ENCODE measurements at regions not wholly inside any gene's neighbourhood (a gene's known extent, or its start where the extent isn't known, plus 50 kb on each side); places are given as distances from the start of the nearest gene placed in this dataset.
A peak's percentile ranks its signal among the peaks of the same experiment; 100 is the strongest.

GRCh38 chr2:211027976-211028375 is 471.6 kb downstream of the CPS1 start:
- FAIRE-seq: no peak
- no peak for DNase-seq (ENCODE audit: insufficient read length, low spot score)
- TF ChIP-seq SPI1 (IDR thresholded peaks at IDR 0.05; ENCODE audit: low read depth, low read length) (no peak), TAF1 (IDR thresholded peaks at IDR 0.05; ENCODE audit: low read depth, low read length) (no peak), PAX5 (IDR thresholded peaks at IDR 0.05; ENCODE audit: insufficient read depth, low read length, severe bottlenecking) (no peak), POLR2AphosphoS5 (IDR thresholded peaks at IDR 0.05; ENCODE audit: low read depth, low read length) (no peak), POU2F2 (IDR thresholded peaks at IDR 0.05; ENCODE audit: low read depth, low read length) (no peak), POLR2A (IDR thresholded peaks at IDR 0.05; ENCODE audit: low read depth, low read length) (no peak)

GRCh38 chr2:211033765-211034164 is 477.4 kb downstream of the CPS1 start:
- DNase-seq (ENCODE audit: insufficient read length, low spot score) (no peak), FAIRE-seq (no peak)
- TF ChIP-seq POLR2A (IDR thresholded peaks at IDR 0.05; ENCODE audit: low read depth, low read length) (no peak), POLR2AphosphoS5 (IDR thresholded peaks at IDR 0.05; ENCODE audit: low read depth, low read length) (no peak), SPI1 (IDR thresholded peaks at IDR 0.05; ENCODE audit: low read depth, low read length) (no peak), POU2F2 (IDR thresholded peaks at IDR 0.05; ENCODE audit: low read depth, low read length) (no peak), PAX5 (IDR thresholded peaks at IDR 0.05; ENCODE audit: insufficient read depth, low read length, severe bottlenecking) (no peak), TAF1 (IDR thresholded peaks at IDR 0.05; ENCODE audit: low read depth, low read length) (no peak)

- FAIRE-seq (peak; percentile 68), DNase-seq (ENCODE audit: insufficient read length, low spot score) (no peak)
- TF ChIP-seq SPI1 (IDR thresholded peaks at IDR 0.05; ENCODE audit: low read depth, low read length) (no peak), POLR2AphosphoS5 (IDR thresholded peaks at IDR 0.05; ENCODE audit: low read depth, low read length) (no peak), TAF1 (IDR thresholded peaks at IDR 0.05; ENCODE audit: low read depth, low read length) (no peak), POU2F2 (IDR thresholded peaks at IDR 0.05; ENCODE audit: low read depth, low read length) (no peak), PAX5 (IDR thresholded peaks at IDR 0.05; ENCODE audit: insufficient read depth, low read length, severe bottlenecking) (no peak), POLR2A (IDR thresholded peaks at IDR 0.05; ENCODE audit: low read depth, low read length) (no peak)
These were observed 479.3 kb downstream of the CPS1 start for GRCh38 chr2:211035548-211036185.

GRCh38 chr2:211045025-211045424 is 488.6 kb downstream of the CPS1 start:
- TF ChIP-seq PAX5 (IDR thresholded peaks at IDR 0.05; ENCODE audit: insufficient read depth, low read length, severe bottlenecking): no peak
- no peak for TF ChIP-seq POLR2AphosphoS5 (IDR thresholded peaks at IDR 0.05; ENCODE audit: low read depth, low read length)
- no peak for TF ChIP-seq POU2F2 (IDR thresholded peaks at IDR 0.05; ENCODE audit: low read depth, low read length)
- no peak for TF ChIP-seq SPI1 (IDR thresholded peaks at IDR 0.05; ENCODE audit: low read depth, low read length)
- no peak for TF ChIP-seq POLR2A (IDR thresholded peaks at IDR 0.05; ENCODE audit: low read depth, low read length)
- no peak for TF ChIP-seq TAF1 (IDR thresholded peaks at IDR 0.05; ENCODE audit: low read depth, low read length)
- DNase-seq (ENCODE audit: insufficient read length, low spot score) (no peak), FAIRE-seq (no peak)

DNA sequence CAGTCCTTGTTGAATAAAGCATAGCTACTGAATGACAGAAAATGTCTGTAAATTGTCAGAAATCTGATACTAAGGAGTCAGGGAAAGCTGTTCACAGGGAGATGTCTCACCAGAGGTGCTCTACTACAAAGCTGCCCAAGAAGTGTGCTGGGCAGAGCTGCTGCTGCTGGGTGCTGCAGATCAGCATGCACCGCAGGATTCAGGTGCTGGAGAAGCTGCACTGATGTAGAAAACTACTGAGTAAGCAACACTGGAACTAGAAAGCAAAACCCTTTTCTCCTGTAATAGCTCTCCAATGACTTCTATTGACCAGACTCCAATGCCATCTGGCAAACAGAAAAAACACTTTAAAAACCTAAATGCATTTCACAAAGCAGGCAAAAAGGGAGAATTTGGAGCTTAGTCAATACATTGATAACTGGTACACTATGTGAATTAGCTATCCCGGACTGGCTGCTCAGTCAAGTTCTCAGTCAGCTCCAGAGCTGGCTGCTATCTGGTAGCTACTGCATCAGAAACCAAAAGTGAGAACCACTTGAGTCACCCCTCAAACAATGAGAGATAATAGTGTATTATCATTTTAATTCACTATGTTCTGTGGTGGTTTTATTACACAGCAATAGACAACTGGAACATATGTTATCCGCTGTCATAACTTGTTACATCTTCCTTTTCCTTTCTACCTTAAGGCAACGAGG is 493.1 kb downstream of the CPS1 start:
- FAIRE-seq (no peak), DNase-seq (ENCODE audit: insufficient read length, low spot score) (no peak)
- TF ChIP-seq PAX5 (IDR thresholded peaks at IDR 0.05; ENCODE audit: insufficient read depth, low read length, severe bottlenecking) (no peak), TAF1 (IDR thresholded peaks at IDR 0.05; ENCODE audit: low read depth, low read length) (no peak), POU2F2 (IDR thresholded peaks at IDR 0.05; ENCODE audit: low read depth, low read length) (no peak), POLR2A (IDR thresholded peaks at IDR 0.05; ENCODE audit: low read depth, low read length) (no peak), SPI1 (IDR thresholded peaks at IDR 0.05; ENCODE audit: low read depth, low read length) (no peak)

DNA sequence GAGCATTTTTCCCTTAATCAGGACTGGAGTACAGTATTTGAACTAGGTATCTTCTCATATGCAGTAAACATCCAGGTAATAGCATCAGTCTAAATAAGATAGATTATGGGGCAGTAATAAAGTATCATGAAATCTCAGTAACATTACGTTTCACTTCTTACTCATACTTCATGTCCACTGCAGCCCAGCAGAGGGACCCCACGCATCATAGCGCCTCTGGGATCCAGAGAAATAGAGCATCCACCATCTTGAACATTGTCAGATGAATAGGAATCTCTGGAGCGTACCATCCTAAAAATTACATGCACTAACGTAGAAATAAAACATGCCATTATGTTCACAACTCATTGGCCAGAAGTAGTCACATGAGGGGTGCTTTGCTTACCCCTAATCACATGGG is 499.0 kb downstream of the CPS1 start:
- TF ChIP-seq POU2F2 (IDR thresholded peaks at IDR 0.05; ENCODE audit: low read depth, low read length): no peak
- no peak for TF ChIP-seq POLR2A (IDR thresholded peaks at IDR 0.05; ENCODE audit: low read depth, low read length)
- no peak for TF ChIP-seq PAX5 (IDR thresholded peaks at IDR 0.05; ENCODE audit: insufficient read depth, low read length, severe bottlenecking)
- TF ChIP-seq TAF1 (IDR thresholded peaks at IDR 0.05; ENCODE audit: low read depth, low read length): no peak
- no peak for TF ChIP-seq POLR2AphosphoS5 (IDR thresholded peaks at IDR 0.05; ENCODE audit: low read depth, low read length)
- no peak for TF ChIP-seq SPI1 (IDR thresholded peaks at IDR 0.05; ENCODE audit: low read depth, low read length)
- FAIRE-seq: no peak
- DNase-seq (ENCODE audit: insufficient read length, low spot score): no peak

DNA sequence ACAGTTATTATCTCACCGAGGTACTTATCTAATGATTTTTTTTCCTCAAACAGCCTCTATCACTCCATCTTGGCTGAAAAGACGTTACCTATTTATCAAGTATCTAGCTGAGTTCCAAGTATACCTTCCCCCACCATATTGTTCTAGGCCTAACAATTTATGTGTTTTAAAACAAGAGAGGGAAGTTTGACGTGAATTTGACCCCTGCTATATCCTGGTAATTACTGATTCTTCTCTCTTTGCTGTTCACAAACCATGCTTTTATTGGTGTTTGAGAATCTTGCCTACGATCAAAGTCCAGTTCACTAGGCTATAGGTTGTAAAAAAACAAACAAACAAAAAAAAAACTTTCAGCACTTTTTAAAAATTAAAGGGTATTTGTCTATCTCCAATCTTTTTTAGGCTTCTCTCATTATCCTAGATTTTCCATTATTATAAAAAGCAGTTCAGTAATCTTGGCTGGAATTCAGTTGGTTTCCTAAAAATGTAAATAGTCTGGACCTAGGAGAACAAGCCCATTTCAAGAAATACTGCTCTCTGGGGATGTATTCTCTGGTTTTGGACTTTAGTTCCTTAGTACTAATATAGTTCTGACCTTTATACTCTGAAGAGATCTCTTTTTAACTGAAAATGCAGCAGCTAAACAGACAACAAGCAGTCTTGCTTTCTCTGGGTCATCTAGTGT is 505.4 kb downstream of the CPS1 start:
- DNase-seq (ENCODE audit: insufficient read length, low spot score) (no peak), FAIRE-seq (no peak)
- no peak for TF ChIP-seq POU2F2 (IDR thresholded peaks at IDR 0.05; ENCODE audit: low read depth, low read length)
- no peak for TF ChIP-seq SPI1 (IDR thresholded peaks at IDR 0.05; ENCODE audit: low read depth, low read length)
- TF ChIP-seq PAX5 (IDR thresholded peaks at IDR 0.05; ENCODE audit: insufficient read depth, low read length, severe bottlenecking): no peak
- TF ChIP-seq POLR2A (IDR thresholded peaks at IDR 0.05; ENCODE audit: low read depth, low read length): no peak
- TF ChIP-seq TAF1 (IDR thresholded peaks at IDR 0.05; ENCODE audit: low read depth, low read length): no peak
- TF ChIP-seq POLR2AphosphoS5 (IDR thresholded peaks at IDR 0.05; ENCODE audit: low read depth, low read length): no peak

- FAIRE-seq: no peak
- TF ChIP-seq POLR2A (IDR thresholded peaks at IDR 0.05; ENCODE audit: low read depth, low read length) (no peak), SPI1 (IDR thresholded peaks at IDR 0.05; ENCODE audit: low read depth, low read length) (no peak), POU2F2 (IDR thresholded peaks at IDR 0.05; ENCODE audit: low read depth, low read length) (no peak), PAX5 (IDR thresholded peaks at IDR 0.05; ENCODE audit: insufficient read depth, low read length, severe bottlenecking) (no peak), POLR2AphosphoS5 (IDR thresholded peaks at IDR 0.05; ENCODE audit: low read depth, low read length) (no peak), TAF1 (IDR thresholded peaks at IDR 0.05; ENCODE audit: low read depth, low read length) (no peak)
- no peak for DNase-seq (ENCODE audit: insufficient read length, low spot score)
These were observed 505.9 kb downstream of the CPS1 start for GRCh38 chr2:211062297-211062612.

DNA sequence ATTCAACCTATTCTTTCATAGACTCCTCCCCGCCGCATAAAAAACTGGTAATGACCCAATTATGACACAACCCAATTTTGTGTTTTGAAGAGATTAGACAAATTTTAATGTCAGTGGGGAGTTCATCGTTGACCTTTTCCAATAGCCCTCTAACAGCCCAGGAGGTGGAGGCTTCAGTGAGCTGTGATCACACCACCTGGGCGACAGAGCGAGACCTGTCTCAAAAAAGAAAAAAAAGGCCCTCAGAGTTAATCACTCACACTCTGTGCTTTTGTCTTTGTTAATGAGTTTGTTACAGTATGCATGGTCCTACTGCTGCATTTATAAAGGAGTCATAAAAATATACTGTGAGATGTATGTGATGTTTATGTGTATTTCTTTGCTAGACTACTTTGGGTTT is 510.6 kb downstream of the CPS1 start:
- no peak for FAIRE-seq
- no peak for DNase-seq (ENCODE audit: insufficient read length, low spot score)
- no peak for TF ChIP-seq PAX5 (IDR thresholded peaks at IDR 0.05; ENCODE audit: insufficient read depth, low read length, severe bottlenecking)
- no peak for TF ChIP-seq POU2F2 (IDR thresholded peaks at IDR 0.05; ENCODE audit: low read depth, low read length)
- TF ChIP-seq POLR2A (IDR thresholded peaks at IDR 0.05; ENCODE audit: low read depth, low read length): no peak
- TF ChIP-seq SPI1 (IDR thresholded peaks at IDR 0.05; ENCODE audit: low read depth, low read length): no peak
- TF ChIP-seq TAF1 (IDR thresholded peaks at IDR 0.05; ENCODE audit: low read depth, low read length): no peak
- no peak for TF ChIP-seq POLR2AphosphoS5 (IDR thresholded peaks at IDR 0.05; ENCODE audit: low read depth, low read length)
